H1 (cell line): ENCODE measurements at regions not wholly inside any gene's neighbourhood (a gene's known extent, or its start where the extent isn't known, plus 50 kb on each side); places are given as distances from the start of the nearest gene placed in this dataset.

Experiments used
- CTCF ChIA-PET: fragments of 300-600 bp; sonication (Branson Sonifier 250); formaldehyde crosslinking; loops from one replicate; lab custom pipeline; 2021; ENCODE audit not compliant: partially characterized antibody; lab: Charles Lee
- POLR2A ChIA-PET: fragments of 300-600 bp; sonication (Branson Sonifier 250); formaldehyde crosslinking; loops from one replicate; lab custom pipeline; 2021; ENCODE audit warnings: inconsistent platforms; ENCODE audit not compliant: partially characterized antibody; lab: Charles Lee
- DNase-seq, 2 experiments: peaks; one replicate each; pipeline versions ENCODE4 v3.0.0 to v3.0.0-alpha.2; 2010 to 2022; ENCODE audit warnings: low spot score in 2 of 2, low read depth in 1 of 2, mixed read lengths in 1 of 2
- FAIRE-seq: peaks from 2 replicates; lab custom pipeline; 2011; peaks lifted over from hg19 to GRCh38; lab: Jason Lieb, UNC
- H2AFZ ChIP-seq: 2 replicates; pipeline ENCODE4 v1.8.1; 2012; ENCODE audit warnings: low read length, inconsistent platforms
- H2AK5ac ChIP-seq: 2 replicates; pipeline ENCODE4 v1.6.1; 2013; ENCODE audit warnings: low read depth, low read length
- H2BK120ac ChIP-seq: replicated peaks from 2 replicates; pipeline ENCODE3; 2013; ENCODE audit warnings: low read depth, low read length, inconsistent platforms
- H2BK12ac ChIP-seq: 2 replicates; pipeline ENCODE4 v1.6.1; 2013; ENCODE audit warnings: low read depth, low read length
- H2BK15ac ChIP-seq: 2 replicates; pipeline ENCODE4 v1.6.1; 2013; ENCODE audit warnings: low read length
- H2BK20ac ChIP-seq: 2 replicates; pipeline ENCODE4 v1.6.1; 2013; ENCODE audit warnings: low read length
- H2BK5ac ChIP-seq: 2 replicates; pipeline ENCODE4 v1.6.1; 2013; ENCODE audit warnings: low read depth, low read length
- H3K14ac ChIP-seq: 2 replicates; pipeline ENCODE4 v1.6.1; 2013; ENCODE audit warnings: inconsistent platforms; ENCODE audit not compliant: insufficient read length
- H3K18ac ChIP-seq: 2 replicates; pipeline ENCODE4 v1.6.1; 2013; ENCODE audit warnings: low read length; ENCODE audit errors: extremely low read depth
- H3K23ac ChIP-seq: 2 replicates; pipeline ENCODE4 v1.6.1; 2013; ENCODE audit warnings: inconsistent platforms; ENCODE audit not compliant: insufficient read length
- H3K23me2 ChIP-seq: 2 replicates; pipeline ENCODE4 v1.6.1; 2013; ENCODE audit warnings: low read depth, low read length
- H3K27ac ChIP-seq: 2 replicates; pipeline ENCODE4 v1.6.1; 2011; ENCODE audit warnings: low read depth, low read length, inconsistent platforms
- H3K27me3 ChIP-seq, 4 experiments: replicated peaks in 1 of 4; 1 replicate in 1 of 4; 2 replicates in 3 of 4; pipeline versions ENCODE4 v1.6.1 to v1.8.1; 2011 to 2013; ENCODE audit warnings: low read length in 3 of 4, mild to moderate bottlenecking in 3 of 4, inconsistent platforms in 2 of 4, mixed read lengths in 2 of 4, moderate library complexity in 1 of 4; ENCODE audit not compliant: control insufficient read depth in 3 of 4, insufficient read depth in 3 of 4; ENCODE audit errors: extremely low read depth in 1 of 4
- H3K36me3 ChIP-seq, 4 experiments: 2 replicates each; pipeline versions ENCODE4 v1.6.1 to v1.8.1; 2011 to 2013; ENCODE audit warnings: mild to moderate bottlenecking in 4 of 4, low read length in 3 of 4, moderate library complexity in 2 of 4, control low read depth in 1 of 4, inconsistent platforms in 1 of 4; ENCODE audit not compliant: insufficient read depth in 4 of 4, control insufficient read depth in 2 of 4
- H3K4ac ChIP-seq: replicated peaks from 2 replicates; pipeline ENCODE3; 2013; ENCODE audit warnings: low read length, low read depth, mixed read lengths, inconsistent platforms; ENCODE audit not compliant: insufficient read length
- H3K4me1 ChIP-seq, 4 experiments: replicated peaks in 1 of 4; 1 replicate in 1 of 4; 2 replicates in 3 of 4; pipeline versions ENCODE4 v1.6.1 to v1.8.1; 2011 to 2013; ENCODE audit warnings: low read length in 3 of 4, inconsistent platforms in 2 of 4, mixed read lengths in 1 of 4; ENCODE audit not compliant: insufficient read depth in 4 of 4, control insufficient read depth in 3 of 4
- H3K4me2 ChIP-seq, 2 experiments: 2 replicates each; pipeline versions ENCODE4 v1.6.1 to v1.8.1; 2011 to 2013; ENCODE audit warnings: low read depth in 2 of 2, low read length in 2 of 2, control low read depth in 1 of 2, inconsistent platforms in 1 of 2, mild to moderate bottlenecking in 1 of 2; ENCODE audit not compliant: insufficient read depth in 1 of 2
- H3K4me3 ChIP-seq, 4 experiments: fragments of 200-600, 300-600 bp in 1 of 4; sonication (generic), shearing (Covaris generic), sonication (Bioruptor Twin) in 1 of 4; 2 replicates each; pipeline versions ENCODE4 v1.5.1 to v1.8.1; 2011 to 2016; ENCODE audit warnings: low read length in 4 of 4, low read depth in 3 of 4, control low read depth in 2 of 4, inconsistent platforms in 2 of 4, mild to moderate bottlenecking in 2 of 4, mixed read lengths in 1 of 4, moderate library complexity in 1 of 4; ENCODE audit not compliant: insufficient read depth in 2 of 4; ENCODE audit errors: extremely low read depth in 1 of 4
- H3K56ac ChIP-seq: replicated peaks from 2 replicates; pipeline ENCODE3; 2013; ENCODE audit warnings: low read depth, mild to moderate bottlenecking, mixed read lengths, low read length, inconsistent platforms; ENCODE audit not compliant: insufficient read length
- H3K79me1 ChIP-seq: 2 replicates; pipeline ENCODE4 v1.6.1; 2013; ENCODE audit warnings: low read depth, low read length, control low read depth
- H3K79me2 ChIP-seq, 2 experiments: 2 replicates each; pipeline versions ENCODE4 v1.6.1 to v1.8.1; 2012 to 2013; ENCODE audit warnings: low read length in 2 of 2, mild to moderate bottlenecking in 2 of 2, inconsistent platforms in 1 of 2; ENCODE audit not compliant: insufficient read depth in 2 of 2, control insufficient read depth in 1 of 2
- H3K9ac ChIP-seq, 4 experiments: replicated peaks in 1 of 4; 1 replicate in 1 of 4; 2 replicates in 3 of 4; pipeline versions ENCODE4 v1.6.1 to v1.8.1; 2011 to 2013; ENCODE audit warnings: low read depth in 3 of 4, low read length in 3 of 4, control low read depth in 2 of 4, mild to moderate bottlenecking in 2 of 4, moderate library complexity in 2 of 4, inconsistent platforms in 1 of 4; ENCODE audit errors: extremely low read depth in 1 of 4
- H3K9me3 ChIP-seq, 2 experiments: 2 replicates each; pipeline versions ENCODE4 v1.6.1 to v1.8.1; 2012 to 2013; ENCODE audit warnings: mild to moderate bottlenecking in 2 of 2, moderate library complexity in 2 of 2, control low read depth in 1 of 2, inconsistent platforms in 1 of 2, low read depth in 1 of 2, low read length in 1 of 2, mixed read lengths in 1 of 2; ENCODE audit not compliant: insufficient read depth in 2 of 2
- H4K20me1 ChIP-seq, 2 experiments: replicated peaks in 1 of 2; 2 replicates each; pipeline versions ENCODE3 to v1.8.1; 2011 to 2013; ENCODE audit warnings: inconsistent platforms in 2 of 2, low read length in 2 of 2, mild to moderate bottlenecking in 1 of 2; ENCODE audit not compliant: insufficient read depth in 2 of 2, control insufficient read depth in 1 of 2
- H4K5ac ChIP-seq: 2 replicates; pipeline ENCODE4 v1.6.1; 2013; ENCODE audit warnings: low read length, low read depth, mixed read lengths, inconsistent platforms; ENCODE audit not compliant: insufficient read length
- H4K8ac ChIP-seq: 2 replicates; pipeline ENCODE4 v1.8.0; 2013; ENCODE audit warnings: mild to moderate bottlenecking, moderate library complexity, low read length, inconsistent platforms; ENCODE audit not compliant: insufficient read depth; ENCODE audit errors: extremely low read depth
- H4K91ac ChIP-seq: replicated peaks from 2 replicates; pipeline ENCODE3; 2013; ENCODE audit warnings: low read length, mixed read lengths, inconsistent platforms; ENCODE audit not compliant: insufficient read length
- TEAD4 ChIP-seq: IDR thresholded peaks from 2 replicates; pipeline ENCODE4 v1.6.1; 2012; ENCODE audit warnings: low read depth, low read length, inconsistent platforms, mixed read lengths
- WGBS, 2 experiments: shearing (Covaris generic) in 1 of 2; methylation state at CpG; one replicate each; pipeline versions ENCODE4 v1.1.6 to v1.1.7; 2013 to 2015; ENCODE audit warnings: low lambda C conversion rate in 2 of 2, mixed read lengths in 2 of 2, inconsistent platforms in 1 of 2, low coverage in 1 of 2, missing lambda C conversion rate in 1 of 2; ENCODE audit not compliant: insufficient replicate concordance in 2 of 2, insufficient coverage in 1 of 2, insufficient read length in 1 of 2; ENCODE audit errors: extremely low coverage in 1 of 2, missing lambda C conversion rate in 1 of 2; 5-methylcytosine and 5-hydroxymethylcytosine counted together
- TF ChIP-seq, protein P1 (sequence below): IDR thresholded peaks from 2 replicates; pipeline ENCODE4 v1.6.1; 2012; ENCODE audit warnings: inconsistent platforms

GRCh38 chr9:85117831-85118230, 448.3 kb downstream of the NTRK2 start:
- no peak overlapping the region for H3K56ac ChIP-seq
- H2BK20ac ChIP-seq = no peak overlapping the region
- H4K91ac ChIP-seq = no peak overlapping the region
- no peak overlapping the region for H2BK120ac ChIP-seq
- H3K23ac ChIP-seq = no peak overlapping the region
- H3K9me3 ChIP-seq = no peaks in the 10 kb centered on the region
- H3K4me3 ChIP-seq = no peak overlapping the region
- H3K18ac ChIP-seq = no peak overlapping the region
- no peak for DNase-seq
- H3K14ac ChIP-seq = no peak overlapping the region
- no peak overlapping the region for H3K4me2 ChIP-seq
- H3K79me1 ChIP-seq = no peaks in the 10 kb centered on the region
- H3K9ac ChIP-seq = no peak overlapping the region
- no peaks in the 10 kb centered on the region for H3K36me3 ChIP-seq
- no peaks in the 10 kb centered on the region for H3K4me1 ChIP-seq
- H3K79me2 ChIP-seq = no peaks in the 10 kb centered on the region
- H3K23me2 ChIP-seq = no peaks in the 10 kb centered on the region
- no peak overlapping the region for H4K5ac ChIP-seq
- H4K20me1 ChIP-seq = no peaks in the 10 kb centered on the region
- ChIA-PET CTCF (no interaction called here), POLR2A (no interaction called here)
- no peak for FAIRE-seq
- WGBS, 2 experiments = 86% methylated on average over 4 of the region's 4 CpGs; no CpG with 5 or more reads in 1 of the 2 experiments
- no peak overlapping the region for H4K8ac ChIP-seq
- no peak overlapping the region for H2BK15ac ChIP-seq
- no peak overlapping the region for H3K27ac ChIP-seq
- H3K27me3 ChIP-seq = no peaks in the 10 kb centered on the region
- H2AFZ ChIP-seq = no peak overlapping the region
- no peak overlapping the region for H2BK5ac ChIP-seq
- no peak overlapping the region for H2BK12ac ChIP-seq
- H3K4ac ChIP-seq = no peak overlapping the region
- no peak overlapping the region for H2AK5ac ChIP-seq
- TF ChIP-seq, protein P1, sequence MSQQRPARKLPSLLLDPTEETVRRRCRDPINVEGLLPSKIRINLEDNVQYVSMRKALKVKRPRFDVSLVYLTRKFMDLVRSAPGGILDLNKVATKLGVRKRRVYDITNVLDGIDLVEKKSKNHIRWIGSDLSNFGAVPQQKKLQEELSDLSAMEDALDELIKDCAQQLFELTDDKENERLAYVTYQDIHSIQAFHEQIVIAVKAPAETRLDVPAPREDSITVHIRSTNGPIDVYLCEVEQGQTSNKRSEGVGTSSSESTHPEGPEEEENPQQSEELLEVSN = no peak
- no peak for TF ChIP-seq TEAD4
